ENCODE measurements at regions not wholly inside any gene's neighbourhood (a gene's known extent, or its start where the extent isn't known, plus 50 kb on each side); places are given as distances from the start of the nearest gene placed in this dataset.

DNA sequence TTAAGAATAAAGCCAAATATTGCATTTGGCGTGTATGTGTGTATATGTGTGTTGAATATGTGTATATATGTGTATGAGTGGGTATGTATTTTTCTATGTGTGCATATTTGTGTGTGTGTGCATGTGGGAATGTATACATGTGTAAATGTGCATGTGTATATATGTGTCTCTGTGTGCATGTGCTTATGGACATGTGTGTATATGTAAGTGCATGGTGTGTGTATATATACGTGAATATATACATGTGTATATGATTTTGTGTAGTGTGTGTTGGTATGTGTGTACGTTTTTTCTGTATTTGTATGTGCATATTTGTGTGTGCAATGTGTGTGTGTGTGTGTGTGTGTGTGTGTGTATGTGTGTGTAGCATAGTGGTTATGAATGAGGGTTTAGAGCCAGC, 1021.0 kb downstream of the AACS start:
- Histone ChIP-seq H3K27ac (ENCODE audit: low read depth in 1 of 2, low read length in 1 of 2) (no peak overlapping the region), H3K9ac (ENCODE audit: insufficient read depth in 1 of 2, low read length in 2 of 2) (no peak overlapping the region), H3K4me1 (ENCODE audit: control insufficient read depth in 5 of 5, insufficient read depth in 5 of 5, low read length in 5 of 5) (no peaks in the 10 kb centered on the region), H3K27me3 (ENCODE audit: control insufficient read depth in 3 of 3, insufficient read depth in 3 of 3, low read length in 2 of 3) (no peaks in the 10 kb centered on the region), H3K36me3 (ENCODE audit: control insufficient read depth in 4 of 4, insufficient read depth in 4 of 4, low read length in 4 of 4) (no peaks in the 10 kb centered on the region), H3K9me3 (ENCODE audit: control insufficient read depth in 4 of 4, insufficient read depth in 3 of 4, low read length in 3 of 4) (peaks cover 0 to 9% (median 0%) of the 10 kb centered on the region in 4 donors), H3K4me3 (no peak overlapping the region)
- ATAC-seq (ENCODE audit: insufficient read depth, low FRiP score) (no peak), DNase-seq (no peak)
- TF ChIP-seq, protein P1, sequence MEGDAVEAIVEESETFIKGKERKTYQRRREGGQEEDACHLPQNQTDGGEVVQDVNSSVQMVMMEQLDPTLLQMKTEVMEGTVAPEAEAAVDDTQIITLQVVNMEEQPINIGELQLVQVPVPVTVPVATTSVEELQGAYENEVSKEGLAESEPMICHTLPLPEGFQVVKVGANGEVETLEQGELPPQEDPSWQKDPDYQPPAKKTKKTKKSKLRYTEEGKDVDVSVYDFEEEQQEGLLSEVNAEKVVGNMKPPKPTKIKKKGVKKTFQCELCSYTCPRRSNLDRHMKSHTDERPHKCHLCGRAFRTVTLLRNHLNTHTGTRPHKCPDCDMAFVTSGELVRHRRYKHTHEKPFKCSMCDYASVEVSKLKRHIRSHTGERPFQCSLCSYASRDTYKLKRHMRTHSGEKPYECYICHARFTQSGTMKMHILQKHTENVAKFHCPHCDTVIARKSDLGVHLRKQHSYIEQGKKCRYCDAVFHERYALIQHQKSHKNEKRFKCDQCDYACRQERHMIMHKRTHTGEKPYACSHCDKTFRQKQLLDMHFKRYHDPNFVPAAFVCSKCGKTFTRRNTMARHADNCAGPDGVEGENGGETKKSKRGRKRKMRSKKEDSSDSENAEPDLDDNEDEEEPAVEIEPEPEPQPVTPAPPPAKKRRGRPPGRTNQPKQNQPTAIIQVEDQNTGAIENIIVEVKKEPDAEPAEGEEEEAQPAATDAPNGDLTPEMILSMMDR (IDR thresholded peaks at IDR 0.05; ENCODE audit: control extremely low read depth, extremely low read depth): no peak
- WGBS, 2 donors: 50 to 78% methylated on average over 3 of the region's 3 CpGs

DNA sequence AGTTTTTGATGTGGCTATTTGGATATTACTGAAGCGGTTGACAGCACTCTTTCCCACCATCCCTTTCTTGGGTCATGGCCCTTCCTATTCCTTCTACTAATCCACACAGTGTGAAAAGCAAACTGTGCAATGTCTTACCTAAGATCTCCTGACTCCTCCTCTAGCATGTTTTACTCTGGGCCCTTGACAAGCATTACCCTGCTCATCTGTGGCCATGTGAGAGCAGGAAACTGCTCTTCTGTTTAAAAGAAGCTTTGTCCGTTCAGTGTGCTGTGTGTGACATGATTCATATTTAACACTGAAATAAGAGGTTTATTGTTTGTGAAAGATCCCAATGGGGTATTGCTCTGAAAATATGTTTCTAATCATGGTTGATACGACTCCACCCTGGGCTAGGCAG, 1022.5 kb downstream of the AACS start:
- Histone ChIP-seq H3K4me3 (no peak overlapping the region), H3K9ac (ENCODE audit: insufficient read depth in 1 of 2, low read length in 2 of 2) (no peak overlapping the region), H3K36me3 (ENCODE audit: control insufficient read depth in 4 of 4, insufficient read depth in 4 of 4, low read length in 4 of 4) (no peaks in the 10 kb centered on the region), H3K9me3 (ENCODE audit: control insufficient read depth in 4 of 4, insufficient read depth in 3 of 4, low read length in 3 of 4) (peaks cover 0 to 11% (median 0%) of the 10 kb centered on the region in 4 donors), H3K27me3 (ENCODE audit: control insufficient read depth in 3 of 3, insufficient read depth in 3 of 3, low read length in 2 of 3) (no peaks in the 10 kb centered on the region), H3K27ac (ENCODE audit: low read depth in 1 of 2, low read length in 1 of 2) (no peak overlapping the region), H3K4me1 (ENCODE audit: control insufficient read depth in 5 of 5, insufficient read depth in 5 of 5, low read length in 5 of 5) (no peaks in the 10 kb centered on the region)
- 62 to 76% methylated on average over 3 of the region's 3 CpGs for WGBS, 2 donors
- TF ChIP-seq, protein P1 (IDR thresholded peaks at IDR 0.05; ENCODE audit: control extremely low read depth, extremely low read depth): no peak
- no peak for DNase-seq
- ATAC-seq (ENCODE audit: insufficient read depth, low FRiP score): no peak

DNA sequence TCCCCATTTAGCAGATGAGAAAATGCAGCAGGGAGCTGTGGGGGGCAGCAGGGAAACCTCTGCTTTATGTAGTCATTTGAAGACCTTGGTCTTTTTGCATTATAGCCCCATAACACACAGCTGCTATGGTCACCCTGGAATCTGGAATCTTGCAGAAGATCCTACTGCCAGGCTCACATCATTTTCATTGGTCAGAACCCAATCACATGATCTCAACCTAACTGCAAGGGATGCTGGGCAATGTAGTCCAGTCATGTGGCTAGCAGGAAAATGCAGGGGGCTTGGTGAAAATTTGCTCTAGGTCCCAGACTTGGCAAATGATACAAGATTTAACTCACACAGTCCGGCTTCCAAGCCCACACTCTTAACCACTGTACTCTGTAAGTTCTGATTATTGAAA, 1028.7 kb downstream of the AACS start:
- ATAC-seq (ENCODE audit: insufficient read depth, low FRiP score): no peak
- no peaks in the 10 kb centered on the region for H3K27me3 ChIP-seq (ENCODE audit: control insufficient read depth in 3 of 3, insufficient read depth in 3 of 3, low read length in 2 of 3)
- DNase-seq: peak in 2 of 3 donors; percentile 5 to 9

More for the DNA sequence above, 1028.7 kb downstream of the AACS start:
- H3K4me3 ChIP-seq: no peak overlapping the region
- H3K4me1 ChIP-seq (ENCODE audit: control insufficient read depth in 5 of 5, insufficient read depth in 5 of 5, low read length in 5 of 5): no peaks in the 10 kb centered on the region
- no peak overlapping the region for H3K27ac ChIP-seq (ENCODE audit: low read depth in 1 of 2, low read length in 1 of 2)
- H3K9me3 ChIP-seq (ENCODE audit: control insufficient read depth in 4 of 4, insufficient read depth in 3 of 4, low read length in 3 of 4): peaks cover 0 to 11% (median 0%) of the 10 kb centered on the region in 4 donors
- no peaks in the 10 kb centered on the region for H3K36me3 ChIP-seq (ENCODE audit: control insufficient read depth in 4 of 4, insufficient read depth in 4 of 4, low read length in 4 of 4)
- H3K9ac ChIP-seq (ENCODE audit: insufficient read depth in 1 of 2, low read length in 2 of 2): no peak overlapping the region
- 82 to 88% methylated on average over 1 of the region's 1 CpG for WGBS, 2 donors
- TF ChIP-seq, protein P1 (IDR thresholded peaks at IDR 0.05; ENCODE audit: control extremely low read depth, extremely low read depth): no peak
